ENCODE measurements at regions not wholly inside any gene's neighbourhood (a gene's known extent, or its start where the extent isn't known, plus 50 kb on each side); places are given as distances from the start of the nearest gene placed in this dataset.

- Mint-ChIP-seq H3K4me3 (no peak overlapping the region), H3K9me3 (peaks cover 14% of the 10 kb centered on the region), H3K4me1 (no peaks in the 10 kb centered on the region), H3K36me3 (ENCODE audit: low read depth) (no peaks in the 10 kb centered on the region), H3K27me3 (ENCODE audit: low read depth) (no peaks in the 10 kb centered on the region), H3K27ac (ENCODE audit: unreplicated experiment) (no peak overlapping the region)
- DNase-seq (ENCODE audit: low read depth, low spot score): no peak
- no peak for TF ChIP-seq CTCF (conservative IDR thresholded peaks at IDR 0.05)
Observed at GRCh38 chr13:59423708-59424340, 739.9 kb downstream of the DIAPH3 start.

- TF ChIP-seq CTCF (conservative IDR thresholded peaks at IDR 0.05): no peak
- Mint-ChIP-seq H3K27ac (ENCODE audit: unreplicated experiment) (no peak overlapping the region), H3K27me3 (ENCODE audit: low read depth) (no peaks in the 10 kb centered on the region), H3K9me3 (peaks cover 19% of the 10 kb centered on the region), H3K4me1 (no peaks in the 10 kb centered on the region), H3K36me3 (ENCODE audit: low read depth) (no peaks in the 10 kb centered on the region), H3K4me3 (no peak overlapping the region)
- no peak for DNase-seq (ENCODE audit: low read depth, low spot score)
Observed at GRCh38 chr13:59424661-59425060, 739.1 kb downstream of the DIAPH3 start.

GRCh38 chr13:59425211-59425741 lies 738.5 kb downstream of the DIAPH3 start:
- no peak for TF ChIP-seq CTCF (conservative IDR thresholded peaks at IDR 0.05)

GRCh38 chr13:59435024-59435423 lies 728.7 kb downstream of the DIAPH3 start:
- H3K4me1 Mint-ChIP-seq: peaks cover 6% of the 10 kb centered on the region
- no peaks in the 10 kb centered on the region for H3K27me3 Mint-ChIP-seq (ENCODE audit: low read depth)
- H3K9me3 Mint-ChIP-seq: peaks cover 22% of the 10 kb centered on the region
- no peak overlapping the region for H3K4me3 Mint-ChIP-seq
- no peak overlapping the region for H3K27ac Mint-ChIP-seq (ENCODE audit: unreplicated experiment)
- DNase-seq (ENCODE audit: low read depth, low spot score): no peak
- peaks cover 14% of the 10 kb centered on the region for H3K36me3 Mint-ChIP-seq (ENCODE audit: low read depth)
- no peak for TF ChIP-seq CTCF (conservative IDR thresholded peaks at IDR 0.05)

More at GRCh38 chr13:59425211-59425741, 738.5 kb downstream of the DIAPH3 start:
- H3K4me3 Mint-ChIP-seq: no peak overlapping the region
- H3K27me3 Mint-ChIP-seq (ENCODE audit: low read depth): no peaks in the 10 kb centered on the region
- no peak overlapping the region for H3K27ac Mint-ChIP-seq (ENCODE audit: unreplicated experiment)
- no peak for DNase-seq (ENCODE audit: low read depth, low spot score)
- H3K9me3 Mint-ChIP-seq: peaks cover 22% of the 10 kb centered on the region
- H3K36me3 Mint-ChIP-seq (ENCODE audit: low read depth): no peaks in the 10 kb centered on the region
- no peaks in the 10 kb centered on the region for H3K4me1 Mint-ChIP-seq

GRCh38 chr13:59437544-59438301 lies 726.0 kb downstream of the DIAPH3 start:
- no peaks in the 10 kb centered on the region for H3K27me3 Mint-ChIP-seq (ENCODE audit: low read depth)
- no peak for DNase-seq (ENCODE audit: low read depth, low spot score)
- H3K4me3 Mint-ChIP-seq: no peak overlapping the region
- H3K4me1 Mint-ChIP-seq: peaks cover 6% of the 10 kb centered on the region
- H3K9me3 Mint-ChIP-seq: peaks cover 10% of the 10 kb centered on the region
- no peak for TF ChIP-seq CTCF (conservative IDR thresholded peaks at IDR 0.05)
- peaks cover 6% of the 10 kb centered on the region for H3K36me3 Mint-ChIP-seq (ENCODE audit: low read depth)
- H3K27ac Mint-ChIP-seq (ENCODE audit: unreplicated experiment): no peak overlapping the region
